NCI-H774 (cell line): ENCODE measurements at regions not wholly inside any gene's neighbourhood (a gene's known extent, or its start where the extent isn't known, plus 50 kb on each side); places are given as distances from the start of the nearest gene placed in this dataset.
"Not testable (repeated sequence)": the region's sequence is repeated elsewhere in the genome, so short reads cannot be mapped to it uniquely, and the experiment has no call there.

Experiments used
- DNase-seq: peaks from one replicate; lab custom pipeline; 2025; lab: John Stamatoyannopoulos, UW

GRCh38 chr19:21668072-21668773 is 99.2 kb downstream of the ZNF100 start:
- DNase-seq, result not testable (repeated sequence)

- no peak for DNase-seq
These were observed 111.7 kb downstream of the ZNF100 start for GRCh38 chr19:21655540-21656126.

GRCh38 chr19:21651478-21651877 is 115.9 kb downstream of the ZNF100 start:
- DNase-seq, result not testable (repeated sequence)

- no peak for DNase-seq
These were observed 128.6 kb downstream of the ZNF100 start for GRCh38 chr19:21638776-21639175.

- no peak for DNase-seq
These were observed 121.7 kb downstream of the ZNF429 start for GRCh38 chr19:21626924-21627697.

- no peak for DNase-seq
These were observed 120.7 kb downstream of the ZNF429 start for GRCh38 chr19:21626091-21626490.

- DNase-seq, result no peak
These were observed 117.5 kb downstream of the ZNF429 start for GRCh38 chr19:21622920-21623319.

GRCh38 chr19:21621671-21622070 is 116.3 kb downstream of the ZNF429 start:
- no peak for DNase-seq

GRCh38 chr19:21617740-21618339 is 112.4 kb downstream of the ZNF429 start:
- DNase-seq, result no peak

GRCh38 chr19:21614776-21615175 is 109.4 kb downstream of the ZNF429 start:
- not testable (repeated sequence) for DNase-seq

- not testable (repeated sequence) for DNase-seq
These were observed 107.8 kb downstream of the ZNF429 start for GRCh38 chr19:21613201-21613600.

GRCh38 chr19:21612403-21612872 is 107.0 kb downstream of the ZNF429 start:
- DNase-seq, result no peak

- DNase-seq, result no peak
These were observed 106.4 kb downstream of the ZNF429 start for GRCh38 chr19:21611659-21612402.

- DNase-seq, result no peak
These were observed 105.4 kb downstream of the ZNF429 start for GRCh38 chr19:21610787-21611186.

- DNase-seq, result no peak
These were observed 104.9 kb downstream of the ZNF429 start for GRCh38 chr19:21610341-21610740.

- DNase-seq, result peak; percentile 55
These were observed 103.2 kb downstream of the ZNF429 start for GRCh38 chr19:21608571-21608970.

- DNase-seq, result no peak
These were observed 102.0 kb downstream of the ZNF429 start for GRCh38 chr19:21607449-21607848.

GRCh38 chr19:21607011-21607410 is 101.6 kb downstream of the ZNF429 start:
- not testable (repeated sequence) for DNase-seq

- DNase-seq, result not testable (repeated sequence)
These were observed 100.9 kb downstream of the ZNF429 start for GRCh38 chr19:21606326-21606725.

GRCh38 chr19:21604951-21605476 is 99.6 kb downstream of the ZNF429 start:
- DNase-seq, result peak; percentile 35
